ENCODE measurements at regions not wholly inside any gene's neighbourhood (a gene's known extent, or its start where the extent isn't known, plus 50 kb on each side); places are given as distances from the start of the nearest gene placed in this dataset.

DNA sequence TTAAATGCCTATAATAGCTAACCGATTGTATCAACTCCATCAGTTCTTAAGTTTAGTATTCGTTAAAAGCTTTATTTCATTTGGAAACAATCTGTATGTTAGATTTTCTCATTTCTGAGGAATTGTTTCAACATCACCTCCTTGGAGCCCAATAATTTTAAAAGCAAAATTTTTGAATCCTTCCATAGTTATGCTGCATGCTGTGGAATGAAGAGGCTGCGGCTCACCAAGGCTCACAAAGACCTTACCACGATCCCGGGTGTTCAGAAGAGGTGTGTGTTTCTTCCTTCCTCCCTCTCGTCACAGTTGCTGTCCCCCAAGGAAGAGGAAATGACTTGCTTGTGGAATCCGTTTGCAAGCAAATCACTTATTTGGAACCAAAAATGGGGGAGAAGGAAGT is 143.8 kb downstream of the FGF1 start:
- TF ChIP-seq, protein P1, sequence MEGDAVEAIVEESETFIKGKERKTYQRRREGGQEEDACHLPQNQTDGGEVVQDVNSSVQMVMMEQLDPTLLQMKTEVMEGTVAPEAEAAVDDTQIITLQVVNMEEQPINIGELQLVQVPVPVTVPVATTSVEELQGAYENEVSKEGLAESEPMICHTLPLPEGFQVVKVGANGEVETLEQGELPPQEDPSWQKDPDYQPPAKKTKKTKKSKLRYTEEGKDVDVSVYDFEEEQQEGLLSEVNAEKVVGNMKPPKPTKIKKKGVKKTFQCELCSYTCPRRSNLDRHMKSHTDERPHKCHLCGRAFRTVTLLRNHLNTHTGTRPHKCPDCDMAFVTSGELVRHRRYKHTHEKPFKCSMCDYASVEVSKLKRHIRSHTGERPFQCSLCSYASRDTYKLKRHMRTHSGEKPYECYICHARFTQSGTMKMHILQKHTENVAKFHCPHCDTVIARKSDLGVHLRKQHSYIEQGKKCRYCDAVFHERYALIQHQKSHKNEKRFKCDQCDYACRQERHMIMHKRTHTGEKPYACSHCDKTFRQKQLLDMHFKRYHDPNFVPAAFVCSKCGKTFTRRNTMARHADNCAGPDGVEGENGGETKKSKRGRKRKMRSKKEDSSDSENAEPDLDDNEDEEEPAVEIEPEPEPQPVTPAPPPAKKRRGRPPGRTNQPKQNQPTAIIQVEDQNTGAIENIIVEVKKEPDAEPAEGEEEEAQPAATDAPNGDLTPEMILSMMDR (conservative IDR thresholded peaks at IDR 0.05; ENCODE audit: low read length): no peak
- TF ChIP-seq EZH2phosphoT487 (IDR thresholded peaks at IDR 0.05; ENCODE audit: borderline replicate concordance): no peak
- Histone ChIP-seq H3K27me3 (ENCODE audit: insufficient read depth, low read length, poor library complexity, severe bottlenecking) (no peaks in the 10 kb centered on the region), H3K9ac (ENCODE audit: low read depth, low read length, poor library complexity, severe bottlenecking) (no peak overlapping the region), H3K4me3 (ENCODE audit: low read length, poor library complexity, severe bottlenecking) (no peak overlapping the region), H3K79me2 (ENCODE audit: insufficient read depth, low read length) (no peaks in the 10 kb centered on the region), H4K20me1 (ENCODE audit: insufficient read depth, low read length, poor library complexity, severe bottlenecking) (no peaks in the 10 kb centered on the region), H3K9me3 (ENCODE audit: insufficient read depth, low read depth, low read length) (no peaks in the 10 kb centered on the region), H3K36me3 (ENCODE audit: insufficient read depth, low read length) (no peaks in the 10 kb centered on the region), H2AFZ (ENCODE audit: low read length) (no peak overlapping the region), H3K4me2 (ENCODE audit: low read depth, low read length, poor library complexity, severe bottlenecking) (no peak overlapping the region), H3K4me1 (ENCODE audit: insufficient read depth, low read length, poor library complexity, severe bottlenecking) (no peaks in the 10 kb centered on the region), H3K9me2 (replicated peaks; ENCODE audit: low read depth, low read length) (no peaks in the 10 kb centered on the region), H3F3A (ENCODE audit: low read depth) (no peaks in the 10 kb centered on the region)

DNA sequence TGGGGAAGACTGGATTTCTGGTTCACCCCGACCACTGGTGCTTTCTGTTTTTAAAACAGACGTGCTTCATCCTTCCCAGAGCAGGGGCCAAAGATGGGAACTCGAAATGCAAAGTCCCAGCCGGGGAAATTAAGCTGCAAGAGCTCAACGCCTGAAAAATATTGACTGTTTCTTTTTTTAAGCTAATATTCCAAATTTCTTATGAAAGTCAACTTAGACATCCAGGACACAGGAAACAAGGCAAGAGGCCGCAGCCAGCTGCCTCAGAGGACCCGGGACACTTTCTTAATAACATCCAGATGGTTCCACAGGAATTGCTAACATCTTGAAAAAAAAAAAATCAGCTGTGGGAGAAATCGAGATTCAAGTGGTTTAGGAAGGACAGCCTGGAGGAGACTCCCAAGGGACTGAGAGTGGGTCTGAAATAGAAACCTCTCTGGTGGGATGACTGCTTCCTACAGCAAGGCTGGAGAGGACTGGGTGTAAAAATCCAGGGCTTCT is 144.9 kb downstream of the FGF1 start:
- Histone ChIP-seq H3K4me3 (ENCODE audit: low read length, poor library complexity, severe bottlenecking) (no peak overlapping the region), H3K9me3 (ENCODE audit: insufficient read depth, low read depth, low read length) (no peaks in the 10 kb centered on the region), H3K4me1 (ENCODE audit: insufficient read depth, low read length, poor library complexity, severe bottlenecking) (no peaks in the 10 kb centered on the region), H3K9me2 (replicated peaks; ENCODE audit: low read depth, low read length) (no peaks in the 10 kb centered on the region), H3K4me2 (ENCODE audit: low read depth, low read length, poor library complexity, severe bottlenecking) (no peak overlapping the region), H3K27me3 (ENCODE audit: insufficient read depth, low read length, poor library complexity, severe bottlenecking) (no peaks in the 10 kb centered on the region), H2AFZ (ENCODE audit: low read length) (no peak overlapping the region), H3K9ac (ENCODE audit: low read depth, low read length, poor library complexity, severe bottlenecking) (no peak overlapping the region), H3K36me3 (ENCODE audit: insufficient read depth, low read length) (no peaks in the 10 kb centered on the region), H4K20me1 (ENCODE audit: insufficient read depth, low read length, poor library complexity, severe bottlenecking) (no peaks in the 10 kb centered on the region), H3F3A (ENCODE audit: low read depth) (no peaks in the 10 kb centered on the region), H3K79me2 (ENCODE audit: insufficient read depth, low read length) (no peaks in the 10 kb centered on the region)
- TF ChIP-seq, protein P1 (conservative IDR thresholded peaks at IDR 0.05; ENCODE audit: low read length): no peak
- TF ChIP-seq EZH2phosphoT487 (IDR thresholded peaks at IDR 0.05; ENCODE audit: borderline replicate concordance): no peak

DNA sequence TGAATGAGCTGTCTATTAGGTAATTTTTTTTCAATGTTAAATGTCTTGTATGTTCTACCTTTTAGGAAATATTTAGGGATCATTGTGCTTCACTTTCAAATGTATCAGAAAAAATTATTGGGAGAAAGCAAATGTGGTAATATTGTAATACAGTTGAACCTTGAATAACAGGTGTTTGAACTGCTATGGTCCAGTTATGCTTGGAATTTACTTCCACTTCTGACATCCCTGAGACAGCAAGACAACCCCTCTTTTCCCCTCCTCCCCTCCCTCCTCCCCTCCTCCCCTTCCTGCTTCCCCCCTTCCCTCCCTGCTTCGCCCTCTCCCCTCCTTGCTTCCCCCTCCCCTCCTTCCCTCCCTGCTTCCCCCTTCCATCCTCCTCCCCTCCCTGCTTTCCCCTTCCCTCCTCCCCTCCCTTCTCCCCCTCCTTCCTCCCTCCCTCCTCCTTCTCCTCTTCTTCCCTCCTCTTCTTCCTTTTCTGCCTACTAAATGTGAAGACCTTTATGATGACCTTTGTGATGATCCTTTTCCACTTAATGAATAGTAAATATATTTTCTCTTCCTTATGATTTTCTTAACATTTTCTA is 146.6 kb downstream of the FGF1 start:
- Histone ChIP-seq H3K4me1 (ENCODE audit: insufficient read depth, low read length, poor library complexity, severe bottlenecking) (no peaks in the 10 kb centered on the region), H4K20me1 (ENCODE audit: insufficient read depth, low read length, poor library complexity, severe bottlenecking) (no peaks in the 10 kb centered on the region), H3K9ac (ENCODE audit: low read depth, low read length, poor library complexity, severe bottlenecking) (no peak overlapping the region), H3K36me3 (ENCODE audit: insufficient read depth, low read length) (no peaks in the 10 kb centered on the region), H3K4me3 (ENCODE audit: low read length, poor library complexity, severe bottlenecking) (no peak overlapping the region), H3K27me3 (ENCODE audit: insufficient read depth, low read length, poor library complexity, severe bottlenecking) (no peaks in the 10 kb centered on the region), H3K79me2 (ENCODE audit: insufficient read depth, low read length) (no peaks in the 10 kb centered on the region), H3F3A (ENCODE audit: low read depth) (no peaks in the 10 kb centered on the region), H3K9me3 (ENCODE audit: insufficient read depth, low read depth, low read length) (no peaks in the 10 kb centered on the region), H2AFZ (ENCODE audit: low read length) (no peak overlapping the region), H3K4me2 (ENCODE audit: low read depth, low read length, poor library complexity, severe bottlenecking) (no peak overlapping the region), H3K9me2 (replicated peaks; ENCODE audit: low read depth, low read length) (no peaks in the 10 kb centered on the region)
- TF ChIP-seq EZH2phosphoT487 (IDR thresholded peaks at IDR 0.05; ENCODE audit: borderline replicate concordance): no peak
- TF ChIP-seq, protein P1 (conservative IDR thresholded peaks at IDR 0.05; ENCODE audit: low read length): no peak

All from Loucy (cell line).